A673 (cell line): ENCODE measurements at regions not wholly inside any gene's neighbourhood (a gene's known extent, or its start where the extent isn't known, plus 50 kb on each side); places are given as distances from the start of the nearest gene placed in this dataset.
A peak's percentile ranks its signal among the peaks of the same experiment; 100 is the strongest.

Experiments used
- BruUV-seq: library from RNA; stranded (reverse); fragments of 400-500 nt; replicated peaks from 2 replicates; lab custom pipeline; 2021; lab: Mats Ljungman, UMichigan
- CTCF ChIA-PET: fragments of 300-600 bp; sonication (Branson Sonifier 250); formaldehyde crosslinking; loops from one replicate; lab custom pipeline; 2022; ENCODE audit warnings: antibody characterized with exemption; lab: Charles Lee
- POLR2A ChIA-PET: fragments of 300-600 bp; sonication (Branson Sonifier 250); formaldehyde crosslinking; loops from one replicate; lab custom pipeline; 2022; ENCODE audit warnings: antibody characterized with exemption; ENCODE audit not compliant: low non-redundant PET; lab: Charles Lee
- DNase-seq: peaks from one replicate; pipeline ENCODE4 v3.0.0-alpha.2; 2015; ENCODE audit warnings: low spot score
- H3K27ac ChIP-seq: fragments of 200-600 bp; sonication (generic); 2 replicates; pipeline ENCODE4 v1.5.1; 2016; ENCODE audit warnings: mixed run types, low read depth, mild to moderate bottlenecking, mixed read lengths, antibody characterized with exemption, low read length; ENCODE audit not compliant: poor library complexity, severe bottlenecking
- H3K27me3 ChIP-seq: fragments of 200-600 bp; sonication (generic); replicated peaks from 2 replicates; pipeline ENCODE4 v1.6.1; 2017; ENCODE audit warnings: mixed run types, low read depth, mild to moderate bottlenecking, mixed read lengths, antibody characterized with exemption, low read length; ENCODE audit not compliant: insufficient read depth, poor library complexity
- H3K36me3 ChIP-seq: fragments of 200-600 bp; sonication (generic); 2 replicates; pipeline ENCODE4 v1.6.1; 2016; ENCODE audit warnings: mixed run types, mild to moderate bottlenecking, mixed read lengths, antibody characterized with exemption, low read length; ENCODE audit not compliant: insufficient read depth, poor library complexity, severe bottlenecking
- H3K4me1 ChIP-seq: fragments of 200-600 bp; sonication (generic); 2 replicates; pipeline ENCODE4 v1.6.1; 2017; ENCODE audit warnings: mixed run types, mild to moderate bottlenecking, mixed read lengths, antibody characterized with exemption, low read length; ENCODE audit not compliant: insufficient read depth, poor library complexity, severe bottlenecking
- H3K4me3 ChIP-seq: fragments of 200-600 bp; sonication (generic); 2 replicates; pipeline ENCODE4 v1.5.1; 2016; ENCODE audit warnings: low read depth, mixed run types, mild to moderate bottlenecking, mixed read lengths, low read length; ENCODE audit not compliant: poor library complexity, severe bottlenecking
- H3K9me3 ChIP-seq: fragments of 200-600 bp; sonication (generic); 2 replicates; pipeline ENCODE4 v1.6.1; 2016; ENCODE audit warnings: mixed run types, low read depth, mild to moderate bottlenecking, mixed read lengths, antibody characterized with exemption, low read length; ENCODE audit not compliant: poor library complexity, severe bottlenecking
- CTCF ChIP-seq: fragments of 300-800, 200-600 bp; sonication (generic); conservative IDR thresholded peaks from 2 replicates; pipeline ENCODE4 v1.5.1; 2017; ENCODE audit warnings: low read depth, mild to moderate bottlenecking, antibody characterized with exemption, low read length, moderate library complexity, mixed read lengths
- EZH2 ChIP-seq: fragments of 200-600 bp; sonication (generic); IDR thresholded peaks from 2 replicates; pipeline ENCODE4 v1.6.1; 2017; ENCODE audit warnings: borderline replicate concordance, low read depth, mild to moderate bottlenecking, mixed read lengths, antibody characterized with exemption, low read length; ENCODE audit not compliant: poor library complexity, severe bottlenecking
- intact Hi-C: fragments of 100-400 bp; cut with micrococcal nuclease; formaldehyde crosslinking; loops from one replicate; pipeline ENCODE4 v1.10.0; 2022; ENCODE audit not compliant: unreplicated experiment

GRCh38 chr6:154604119-154604518 lies 93.6 kb upstream of the CNKSR3 start:
- POLR2A ChIA-PET: no interaction called here
- no peaks in the 10 kb centered on the region for H3K4me1 ChIP-seq

GRCh38 chr6:154605178-154605881 lies 94.8 kb upstream of the CNKSR3 start:
- no TSS peak for BruUV-seq
- ChIA-PET POLR2A (no interaction called here), CTCF (no interaction called here)
- Histone ChIP-seq H3K4me1 (no peaks in the 10 kb centered on the region), H3K4me3 (no peak overlapping the region), H3K9me3 (no peaks in the 10 kb centered on the region), H3K27ac (no peak overlapping the region), H3K36me3 (no peaks in the 10 kb centered on the region), H3K27me3 (no peaks in the 10 kb centered on the region)
- intact Hi-C loops: no loop called here
- peak; percentile 34 for DNase-seq
- no peak for TF ChIP-seq CTCF
- no peak for TF ChIP-seq EZH2

More at GRCh38 chr6:154604119-154604518, 93.6 kb upstream of the CNKSR3 start:
- CTCF ChIA-PET: no interaction called here
- intact Hi-C loops: no loop called here
- Histone ChIP-seq H3K9me3 (no peaks in the 10 kb centered on the region), H3K36me3 (no peaks in the 10 kb centered on the region), H3K27me3 (no peaks in the 10 kb centered on the region), H3K4me3 (no peak overlapping the region), H3K27ac (no peak overlapping the region)
- no peak for DNase-seq
- no TSS peak for BruUV-seq
- TF ChIP-seq EZH2 (no peak), CTCF (no peak)

- ChIA-PET POLR2A (no interaction called here), CTCF (no interaction called here)
- no peak for DNase-seq
- Histone ChIP-seq H3K36me3 (no peaks in the 10 kb centered on the region), H3K4me1 (no peaks in the 10 kb centered on the region), H3K27me3 (no peaks in the 10 kb centered on the region), H3K27ac (no peak overlapping the region), H3K4me3 (no peak overlapping the region), H3K9me3 (no peaks in the 10 kb centered on the region)
- TF ChIP-seq CTCF (no peak), EZH2 (no peak)
- no TSS peak for BruUV-seq
- intact Hi-C loops: no loop called here
Observed at GRCh38 chr6:154605882-154606370, 95.4 kb upstream of the CNKSR3 start.
